GM19463 (cell line): ENCODE measurements at regions not wholly inside any gene's neighbourhood (a gene's known extent, or its start where the extent isn't known, plus 50 kb on each side); places are given as distances from the start of the nearest gene placed in this dataset.

Source experiments
- ATAC-seq: cut with Tn5 transposase; IDR thresholded peaks from one replicate; pipeline ENCODE4 v1.9.1; 2021; ENCODE audit warnings: mild to moderate bottlenecking, moderate library complexity; ENCODE audit not compliant: unreplicated experiment

GRCh38 chr12:95411057-95411456 is 62.9 kb upstream of the METAP2 start:
- ATAC-seq = no peak

- ATAC-seq = no peak
Measured at GRCh38 chr12:95411466-95411865, 62.5 kb upstream of the METAP2 start.

GRCh38 chr12:95412482-95413311 is 61.3 kb upstream of the METAP2 start:
- ATAC-seq = no peak

- no peak for ATAC-seq
Measured at GRCh38 chr12:95413576-95413975, 60.4 kb upstream of the METAP2 start.

GRCh38 chr12:95415451-95415850 is 58.5 kb upstream of the METAP2 start:
- ATAC-seq = no peak

GRCh38 chr12:95416111-95416636 is 57.8 kb upstream of the METAP2 start:
- ATAC-seq = no peak

- no peak for ATAC-seq
Measured at GRCh38 chr12:95417372-95417771, 56.6 kb upstream of the METAP2 start.

GRCh38 chr12:95418142-95418541 is 55.8 kb upstream of the METAP2 start:
- no peak for ATAC-seq
